HUDEP-2 (cell line): ENCODE measurements at regions not wholly inside any gene's neighbourhood (a gene's known extent, or its start where the extent isn't known, plus 50 kb on each side); places are given as distances from the start of the nearest gene placed in this dataset.
"Not testable (repeated sequence)": the region's sequence is repeated elsewhere in the genome, so short reads cannot be mapped to it uniquely, and the experiment has no call there.

Experiments used
- DNase-seq, 76 experiments: peaks; one replicate each; lab custom pipeline; 2025; ENCODE audit not compliant: unreplicated experiment in 76 of 76; lab: John Stamatoyannopoulos, UW

DNA sequence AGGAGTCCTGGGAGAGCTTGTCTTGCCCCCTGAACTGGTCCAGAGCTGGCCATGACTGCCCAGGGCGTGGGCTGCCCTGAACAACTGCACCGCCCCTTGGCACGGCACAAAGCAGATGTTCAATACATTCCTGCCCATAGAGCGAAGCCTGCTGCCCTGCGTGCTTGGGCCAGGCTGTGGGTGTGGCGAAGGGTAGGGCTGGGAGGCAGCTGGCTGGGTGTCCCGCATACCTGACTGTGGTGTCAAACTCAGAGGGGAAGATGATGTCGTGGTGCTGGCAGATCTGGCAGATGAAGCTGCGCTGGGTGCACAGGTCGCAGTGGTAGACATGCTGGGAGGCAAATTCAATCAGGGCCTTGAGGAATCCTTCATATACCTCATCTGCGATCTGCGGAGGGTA, 124.2 kb upstream of the SMURF2 start:
- no peak for DNase-seq

DNA sequence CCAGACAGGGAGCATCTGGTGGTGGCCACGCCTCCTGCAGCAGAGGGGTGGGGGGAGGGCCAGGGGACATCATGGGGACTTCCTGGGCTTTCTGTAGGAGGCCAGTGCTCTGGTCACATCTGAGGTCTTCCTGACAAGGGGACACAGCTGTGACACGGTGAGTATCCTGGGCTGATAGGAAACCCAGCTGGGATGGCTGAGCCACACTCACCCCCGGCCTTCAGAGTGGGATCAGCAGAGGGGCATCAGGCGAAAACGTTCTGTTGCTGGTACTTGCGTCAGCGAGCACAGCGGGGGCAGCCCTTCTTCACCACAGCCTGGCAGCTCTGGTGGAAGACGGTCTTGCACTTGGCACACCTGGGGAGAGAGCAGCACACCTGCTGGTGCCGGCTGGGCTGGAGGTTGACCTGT, 122.9 kb upstream of the SMURF2 start:
- no peak for DNase-seq

DNA sequence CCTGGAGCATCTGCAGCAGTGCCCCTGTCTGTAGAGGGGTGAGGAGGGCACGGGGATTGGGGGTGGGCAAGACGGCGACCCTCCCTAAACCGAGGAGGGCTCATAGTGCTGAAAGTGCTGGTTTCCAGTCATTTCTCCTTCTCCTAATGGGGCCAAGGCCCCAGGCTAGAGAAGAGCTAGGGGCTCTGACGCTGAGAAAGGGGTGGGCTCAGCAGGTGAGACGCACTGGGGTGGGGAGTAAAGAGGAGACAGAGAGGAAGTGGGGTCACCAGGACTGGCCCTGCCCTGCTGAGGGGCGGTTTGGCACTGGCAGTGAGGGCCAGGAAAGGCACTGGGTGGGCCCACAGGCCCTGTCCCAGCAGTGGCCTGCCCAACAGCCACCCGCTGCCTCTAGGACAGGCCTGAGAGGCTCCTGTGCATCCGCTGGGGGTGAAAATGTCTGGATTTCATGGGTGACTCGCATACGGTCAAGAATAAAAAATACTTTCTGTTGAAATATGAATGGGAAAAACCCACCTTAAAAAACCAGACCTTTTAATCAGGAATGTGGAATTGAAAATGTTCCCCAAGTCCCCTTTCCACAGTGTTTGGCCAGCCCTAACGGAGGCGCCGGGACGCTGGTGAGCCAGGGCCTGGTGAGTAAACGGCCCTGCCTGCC, 122.4 kb upstream of the SMURF2 start:
- no peak for DNase-seq

DNA sequence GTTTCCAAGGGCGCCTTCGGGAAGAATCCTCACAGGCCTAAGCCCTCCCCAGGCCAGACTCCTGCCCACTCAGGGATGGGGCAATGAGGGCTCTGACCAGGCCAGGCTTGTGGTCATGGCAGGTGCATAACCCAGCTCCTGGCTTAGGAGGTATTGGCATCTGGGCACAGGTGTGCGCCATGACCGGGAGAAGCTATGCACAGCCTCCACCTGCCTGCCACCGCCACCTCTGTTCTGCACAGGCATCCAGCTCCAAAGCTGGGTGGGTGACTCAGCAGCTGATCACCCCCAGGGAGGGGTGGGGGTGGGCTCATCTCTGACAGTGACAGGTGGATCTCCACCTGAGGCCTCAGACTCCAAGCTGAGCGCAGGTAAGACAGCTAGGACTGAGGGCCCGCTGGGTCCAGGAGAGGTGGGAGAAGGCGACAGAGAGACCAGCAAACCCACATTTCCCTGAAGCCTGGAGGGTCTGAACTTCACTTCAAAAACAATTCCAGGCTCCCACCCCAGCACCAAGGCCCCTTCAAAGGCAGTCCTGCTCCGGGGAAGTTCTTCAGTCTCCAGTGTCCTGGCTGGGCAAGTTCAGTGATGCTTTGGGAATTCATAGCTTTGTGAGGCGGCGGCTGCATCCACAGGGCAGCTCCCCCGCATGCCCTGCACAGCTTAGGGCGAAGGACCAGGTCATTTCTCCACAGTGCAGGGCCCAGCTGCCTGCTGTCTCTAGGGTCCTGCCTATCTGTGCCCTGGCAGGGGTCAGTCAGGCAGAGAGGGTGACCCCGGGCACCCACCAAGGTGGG, 121.6 kb upstream of the SMURF2 start:
- no peak for DNase-seq

DNA sequence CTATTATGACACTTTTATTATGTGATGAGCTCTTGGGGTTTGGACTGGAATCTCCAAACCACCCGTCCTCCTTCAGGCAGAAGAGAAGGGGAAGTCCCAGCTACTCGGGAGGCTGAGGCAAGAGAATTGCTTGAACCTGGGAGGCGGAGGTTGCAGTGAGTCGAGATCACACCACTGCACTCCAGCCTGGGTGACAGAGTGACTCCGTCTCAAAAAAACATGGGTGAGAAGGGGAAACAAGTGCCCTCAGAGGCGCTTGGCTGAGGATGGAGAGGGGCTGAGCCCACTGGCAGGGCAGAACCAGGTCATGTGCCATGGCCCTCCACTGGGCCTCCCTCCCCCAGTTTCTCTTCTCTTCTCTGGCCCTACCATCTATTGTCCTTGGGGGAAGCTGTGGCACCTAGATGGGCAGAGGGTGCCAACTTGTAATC, 120.9 kb upstream of the SMURF2 start:
- DNase-seq, result no peak

DNA sequence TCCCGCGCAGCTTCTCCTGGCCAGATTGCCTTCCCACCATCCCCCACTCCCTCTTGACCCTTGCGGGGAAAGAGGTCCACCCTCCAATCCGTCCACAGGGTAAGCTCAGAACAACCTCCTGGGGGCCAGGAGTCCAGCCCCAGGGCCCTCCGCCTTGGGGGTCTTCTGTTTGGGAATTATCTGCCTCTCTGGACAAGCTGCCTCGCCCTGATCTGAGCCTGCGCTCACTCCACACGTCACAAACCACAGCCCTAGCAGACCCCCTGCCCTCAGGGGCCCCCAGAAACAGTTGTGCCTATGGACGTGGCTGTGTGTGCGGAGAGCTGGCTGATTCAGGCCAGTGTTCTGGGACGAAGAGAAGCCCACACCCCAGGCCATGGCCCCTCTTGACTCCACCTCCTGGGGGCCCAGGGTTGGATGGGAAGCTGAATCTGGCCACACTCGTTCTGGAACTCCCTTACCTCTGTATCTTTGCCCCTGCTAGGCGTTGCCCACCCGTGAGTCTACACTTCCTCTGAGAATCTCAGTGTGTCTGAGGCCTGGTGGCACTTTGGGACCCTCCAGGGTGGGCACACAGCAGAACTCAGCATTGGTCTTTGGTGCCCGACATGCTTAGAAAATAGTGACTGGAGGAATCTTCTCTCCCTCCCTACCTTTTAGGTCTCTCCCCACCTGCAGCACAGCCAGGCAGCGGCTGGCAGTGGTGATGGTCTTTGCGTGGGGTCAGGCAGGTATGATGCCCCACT, 119.9 kb upstream of the SMURF2 start:
- DNase-seq, result no peak

DNA sequence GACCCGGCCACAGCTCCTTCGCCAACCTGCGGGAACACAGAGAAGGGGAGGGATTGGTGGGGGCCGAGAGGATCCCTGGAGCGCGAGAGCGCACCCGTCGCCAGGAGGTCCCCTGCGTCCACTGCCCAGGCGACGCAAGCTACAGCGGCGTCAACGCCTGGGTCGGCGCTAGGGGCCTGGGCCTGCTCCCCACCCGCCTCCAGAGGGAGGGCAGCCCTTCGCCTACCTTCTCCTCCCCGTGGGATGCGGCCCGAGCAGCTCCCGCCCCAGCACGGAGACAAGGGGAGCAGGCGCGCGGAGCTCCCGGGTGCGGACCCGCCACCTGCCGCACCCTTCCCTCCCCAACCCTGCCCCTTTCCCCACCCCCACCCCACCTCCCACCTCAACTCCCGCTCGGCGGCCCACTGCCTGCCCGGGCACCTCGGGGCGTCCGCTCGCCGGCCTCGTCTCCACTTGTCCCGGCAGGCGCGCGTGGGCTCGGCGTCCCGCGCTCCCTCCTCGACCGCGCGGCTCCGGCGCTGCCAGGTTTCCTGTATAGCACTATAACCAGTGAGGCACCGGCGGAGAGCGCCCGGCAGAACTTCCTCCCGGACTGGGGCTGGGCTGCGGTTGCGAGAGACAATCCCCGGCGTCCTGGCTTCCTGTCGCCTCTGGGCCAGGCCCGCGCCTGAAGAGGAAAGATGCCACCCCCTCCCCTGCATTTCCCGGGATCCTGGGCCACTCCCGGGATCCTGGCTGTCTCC, 119.1 kb upstream of the SMURF2 start:
- peak in 14 of 76 experiments; percentile 1 to 32 (median 18) for DNase-seq

DNA sequence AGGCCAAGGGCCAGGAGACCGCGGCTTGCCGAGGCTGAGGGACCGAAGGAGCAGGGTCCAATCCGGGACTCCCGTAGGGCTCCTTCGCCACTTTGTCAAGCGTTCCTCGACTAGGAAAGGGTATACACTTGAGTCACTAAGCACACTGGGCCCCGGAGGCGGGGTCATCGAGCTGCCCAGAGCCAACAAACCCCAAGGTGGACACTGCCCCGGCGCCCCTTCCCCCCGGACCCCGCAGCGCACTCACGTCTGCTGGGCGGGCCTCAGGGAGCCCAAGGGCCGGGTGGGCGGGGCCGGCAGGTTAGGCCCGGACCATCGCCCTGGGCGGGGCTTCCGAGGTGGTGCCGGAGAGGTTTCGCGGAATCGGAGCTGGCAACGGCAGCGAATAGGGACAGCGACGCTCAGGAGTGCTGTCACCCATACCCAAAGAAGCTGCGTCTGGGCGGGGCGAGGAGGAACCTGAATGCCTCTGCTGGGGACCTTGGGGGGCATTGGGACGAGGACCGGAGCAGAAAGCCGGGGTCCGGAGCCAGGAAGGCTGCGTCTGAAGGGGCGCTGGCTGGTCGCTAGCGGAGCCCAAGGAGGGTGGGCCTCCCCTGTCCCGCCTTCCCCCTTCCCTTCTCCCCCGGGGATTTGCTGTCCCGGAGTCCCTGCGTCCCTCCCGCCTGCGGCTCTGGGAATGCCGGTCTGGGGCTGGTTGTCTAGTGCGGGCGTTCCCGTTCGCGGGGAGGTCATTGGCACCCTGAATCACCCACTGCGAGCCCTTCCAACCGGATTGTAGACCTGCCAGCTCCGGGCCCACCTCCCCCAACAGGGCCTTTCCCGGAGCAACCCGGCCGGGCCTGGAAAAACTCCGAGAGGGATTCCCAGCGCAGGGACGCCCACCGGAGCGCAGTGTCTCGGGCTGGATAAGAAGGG, 118.2 kb upstream of the SMURF2 start:
- DNase-seq, result peak in 48 of 76 experiments; percentile 2 to 65 (median 43)

DNA sequence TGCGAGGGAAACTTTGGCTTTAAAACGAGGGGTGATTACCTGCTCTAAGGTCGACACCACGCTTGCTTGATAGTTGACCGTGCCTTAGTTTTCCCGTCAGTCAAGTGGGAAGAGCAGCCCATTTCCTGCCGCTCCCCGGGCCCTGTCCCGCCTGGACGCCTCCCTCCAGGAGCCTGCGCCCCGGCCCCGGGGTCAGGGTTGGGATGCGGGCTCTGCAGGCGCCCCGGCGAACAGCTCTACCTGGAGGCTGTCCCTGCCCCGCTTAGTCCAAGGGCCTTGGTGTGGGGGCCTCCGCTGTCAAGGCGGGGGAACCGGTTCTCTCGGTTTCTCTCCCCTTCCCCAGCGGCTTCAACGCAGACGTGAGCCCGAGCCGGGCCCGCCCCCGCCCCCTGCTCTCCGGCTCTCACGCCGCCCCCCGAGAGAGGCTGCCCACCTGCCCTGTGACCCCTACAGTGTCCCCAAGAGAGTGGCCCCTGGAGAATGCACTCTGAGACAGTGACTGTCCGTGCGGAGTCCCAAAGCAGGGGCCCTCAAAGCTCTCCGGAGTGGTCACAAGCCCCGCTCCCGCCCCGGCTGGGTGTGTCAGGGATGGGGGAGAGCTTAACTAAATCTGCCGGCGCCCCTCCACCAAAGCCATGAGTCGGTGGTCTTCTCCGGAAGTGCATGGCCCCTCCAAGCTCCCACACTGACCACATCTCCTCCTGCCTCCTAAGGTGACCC, 117.4 kb upstream of the SMURF2 start:
- DNase-seq, result no peak

DNA sequence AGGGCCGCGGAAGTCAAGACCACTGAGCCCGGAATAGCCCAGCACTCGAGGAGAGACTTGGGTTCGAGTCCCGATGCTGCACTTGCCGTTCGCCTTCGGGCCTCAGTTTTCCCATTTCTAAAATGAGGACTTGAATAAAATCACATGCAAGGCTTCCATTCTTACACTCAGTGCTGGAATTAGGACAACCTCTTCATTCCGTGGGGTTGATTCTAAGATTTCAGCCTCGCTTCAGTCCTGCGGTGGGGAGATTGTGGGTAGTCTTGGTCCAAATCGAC, 116.9 kb upstream of the SMURF2 start:
- DNase-seq, result not testable (repeated sequence)

DNA sequence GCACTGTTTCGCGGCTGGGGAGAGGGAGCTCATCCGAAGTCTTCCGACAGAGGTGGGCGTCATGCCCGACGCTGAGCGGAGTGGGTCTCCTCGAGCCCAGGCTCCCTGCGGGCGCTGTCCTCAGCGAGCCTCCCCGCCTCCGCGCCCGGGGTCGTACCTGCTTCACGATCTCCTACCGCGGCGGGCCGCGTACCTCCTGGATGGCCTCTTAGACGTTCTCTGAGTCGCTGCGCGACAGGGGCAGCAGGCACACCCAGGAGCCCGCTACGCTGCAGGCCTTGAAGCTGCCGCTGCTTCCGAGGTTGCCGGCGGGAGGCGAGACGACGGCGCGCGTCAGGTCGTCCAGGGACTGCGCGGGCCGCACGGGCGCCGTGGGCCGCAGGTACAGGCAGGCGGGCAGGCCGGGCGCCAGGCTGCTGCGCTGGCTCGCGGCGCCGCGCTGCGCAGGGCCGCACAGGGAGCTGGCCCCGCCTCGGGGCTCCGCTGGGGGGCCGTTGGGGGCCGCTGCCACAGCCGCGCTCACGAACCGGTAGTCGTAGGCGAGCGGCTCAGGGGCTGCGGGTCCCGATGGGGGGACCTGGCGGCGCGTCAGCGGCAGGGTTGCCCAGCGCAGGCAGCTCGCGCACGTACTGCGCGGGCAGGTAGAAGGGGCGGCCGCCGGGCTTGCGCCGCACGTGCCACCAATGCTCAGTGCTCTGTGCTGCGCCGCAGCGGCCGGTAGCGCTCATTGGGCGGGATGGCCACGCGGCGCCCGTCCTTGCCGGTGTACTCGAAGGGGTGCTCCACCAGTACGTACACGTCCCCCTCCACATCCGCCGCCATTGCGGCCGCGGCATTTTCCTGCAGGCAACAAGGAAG, 116.4 kb upstream of the SMURF2 start:
- peak in 6 of 76 experiments; percentile 4 to 25 (median 15) for DNase-seq

DNA sequence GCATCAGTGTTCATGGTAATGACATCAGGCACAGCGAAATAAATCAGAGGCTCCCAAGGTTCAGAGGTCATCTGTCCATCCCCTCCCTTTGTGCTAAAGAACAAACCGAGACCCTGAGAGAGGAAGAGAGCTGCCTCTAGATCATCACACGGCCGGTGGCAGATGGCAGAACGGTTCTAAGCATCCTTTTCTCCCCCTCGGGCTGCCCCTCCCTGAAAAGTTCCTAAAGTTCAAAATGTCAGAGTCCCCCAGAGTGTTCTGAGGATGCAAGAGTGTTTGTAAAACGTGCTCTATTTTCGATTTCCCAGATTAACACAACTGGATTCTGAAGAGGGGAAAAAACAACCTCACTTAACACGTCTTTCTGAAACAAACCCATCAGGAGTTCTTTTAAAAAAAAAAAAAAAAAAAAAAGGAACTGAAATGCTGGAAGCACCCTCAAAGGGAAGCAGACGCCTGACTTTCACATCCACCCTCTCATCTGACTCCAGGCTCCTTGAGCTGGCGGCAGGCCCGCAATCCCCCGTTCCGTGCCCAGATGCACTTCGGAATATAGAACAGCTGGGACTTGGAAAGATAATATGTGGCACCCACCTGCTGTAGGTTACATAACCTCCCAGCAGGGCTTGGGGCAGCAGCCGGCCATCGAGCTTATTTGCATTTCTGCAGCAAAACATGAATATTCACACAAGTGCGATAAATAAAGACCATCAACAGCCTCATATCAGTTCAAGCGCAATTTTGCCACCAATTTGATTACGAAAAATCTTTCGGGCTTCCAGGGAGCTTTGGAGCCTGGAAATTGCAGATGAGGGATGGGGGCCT, 115.5 kb upstream of the SMURF2 start:
- DNase-seq, result no peak

DNA sequence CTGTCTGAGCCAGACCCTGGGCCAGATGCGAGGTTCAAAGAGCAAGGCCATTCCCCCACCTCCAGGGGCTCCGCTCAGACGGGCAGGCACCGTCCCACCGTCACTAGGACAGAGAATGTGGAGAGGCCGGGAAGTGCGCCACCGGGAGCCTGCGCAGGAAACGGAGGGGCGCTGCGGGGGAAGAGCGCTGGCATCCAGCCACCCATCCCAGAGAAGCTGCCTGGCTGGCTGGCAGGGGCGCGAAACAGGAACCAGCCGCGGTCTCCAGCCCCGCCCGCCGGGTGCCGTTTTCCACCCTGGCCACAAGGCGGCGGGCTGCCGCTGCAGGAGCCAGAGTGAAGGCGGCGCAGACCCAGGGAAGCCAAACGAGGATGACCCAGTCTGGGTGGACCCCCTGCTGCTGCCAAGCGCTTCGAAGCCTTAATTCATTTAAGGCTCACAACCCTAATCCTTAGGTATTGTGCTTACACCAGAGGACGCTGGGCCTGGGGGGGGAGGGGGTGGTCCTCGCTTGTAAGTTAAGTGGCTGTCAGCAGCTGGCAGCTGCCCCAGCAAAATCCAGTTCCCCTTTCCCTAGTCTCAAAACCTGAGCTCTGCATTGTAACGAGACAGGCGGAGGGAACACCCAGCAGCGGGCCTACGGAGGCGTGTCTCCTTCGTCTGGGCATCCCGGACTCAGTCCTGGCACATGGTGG, 114.8 kb upstream of the SMURF2 start:
- DNase-seq, result peak in 56 of 76 experiments; percentile 7 to 73 (median 43)

DNA sequence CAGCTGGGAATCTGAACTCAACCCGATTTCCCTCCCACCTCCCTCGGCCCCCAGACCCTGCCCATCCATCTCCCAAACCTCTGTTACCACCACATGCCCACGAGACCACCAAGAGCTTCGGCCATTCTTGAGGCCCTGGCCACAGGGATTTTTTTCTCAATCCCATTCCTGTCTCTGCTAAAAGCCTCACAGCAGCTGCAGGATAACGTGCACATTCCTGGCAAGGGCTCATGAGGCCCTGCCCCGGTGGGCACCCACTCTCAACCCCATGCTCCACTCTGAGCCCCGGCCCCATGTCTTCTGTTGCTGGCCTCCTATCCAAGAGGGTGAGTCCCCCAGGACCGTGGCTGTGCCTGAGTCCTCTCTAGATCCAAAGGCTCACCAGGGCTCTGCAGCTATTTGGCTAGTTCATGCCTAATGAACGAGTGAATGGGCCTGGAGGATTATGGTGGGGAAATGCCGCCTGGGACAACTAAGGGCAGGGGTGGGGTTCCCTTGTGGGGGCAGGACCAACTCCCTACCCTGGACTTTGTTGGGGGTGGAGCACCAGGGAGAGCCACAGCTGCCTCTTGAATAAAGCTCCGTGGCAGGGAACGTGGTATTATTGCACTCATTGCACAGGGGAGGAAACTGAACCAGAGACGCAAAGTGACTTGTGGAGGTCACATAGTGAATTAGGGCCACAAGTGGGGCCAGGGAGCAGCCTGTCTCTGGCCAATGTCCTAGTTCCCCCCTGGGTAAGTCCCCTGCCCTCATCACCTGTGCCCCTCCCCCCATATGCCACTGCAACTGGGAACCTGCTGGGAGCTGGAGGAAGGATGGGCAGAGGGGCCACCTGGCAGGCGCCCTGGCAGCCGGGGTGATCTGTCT, 113.8 kb upstream of the SMURF2 start:
- DNase-seq, result no peak

DNA sequence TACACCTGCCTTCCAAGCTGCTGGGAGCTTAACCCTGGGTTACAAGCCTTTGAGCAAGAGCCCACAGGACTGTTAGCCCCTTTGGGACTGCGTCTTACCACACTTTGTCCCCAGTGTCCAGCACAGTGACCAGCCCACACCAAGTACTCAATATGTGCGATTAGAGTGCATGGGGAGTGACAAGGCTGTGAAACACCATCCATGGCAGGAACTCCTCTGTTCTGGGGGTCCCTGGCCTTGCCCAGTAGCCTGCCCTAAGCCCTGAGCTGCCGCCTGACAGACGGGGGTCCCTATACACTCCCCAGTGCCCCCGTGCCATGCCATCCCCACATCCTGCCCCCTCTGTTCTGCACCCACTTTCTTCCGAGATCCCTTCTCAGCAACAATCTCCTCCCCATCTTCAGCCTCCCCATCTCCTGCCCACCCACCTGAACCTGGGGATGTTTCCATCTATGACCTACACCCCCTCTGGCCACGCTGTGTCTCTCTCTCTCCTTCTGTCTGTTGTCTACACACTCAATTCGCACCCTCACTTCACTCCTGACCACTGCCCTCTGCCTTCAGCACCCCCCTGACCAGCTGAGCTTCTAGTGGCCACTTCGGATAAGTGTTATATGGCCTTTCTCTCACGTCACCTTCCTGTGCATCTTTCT, 112.9 kb upstream of the SMURF2 start:
- no peak for DNase-seq
